Keratinocyte (primary cell): ENCODE measurements at regions not wholly inside any gene's neighbourhood (a gene's known extent, or its start where the extent isn't known, plus 50 kb on each side); places are given as distances from the start of the nearest gene placed in this dataset.

ENCODE experiments used
- DNase-seq: peaks from one replicate; pipeline ENCODE4 v3.0.0-alpha.2; 2011; ENCODE audit warnings: low read depth, missing footprints, low spot score
- FAIRE-seq: peaks from 2 replicates; lab custom pipeline; 2011; peaks lifted over from hg19 to GRCh38; lab: Jason Lieb, UNC
- H2AFZ ChIP-seq: 2 replicates; pipeline ENCODE4 v1.6.0; 2012; ENCODE audit warnings: low read length, control low read depth, inconsistent platforms; ENCODE audit not compliant: control insufficient read depth
- H3K27ac ChIP-seq: 2 replicates; pipeline ENCODE4 v1.5.1; 2011; ENCODE audit warnings: low read length; ENCODE audit not compliant: control insufficient read depth, insufficient read depth
- H3K27me3 ChIP-seq: 3 replicates; pipeline ENCODE4 v1.6.0; 2011; ENCODE audit warnings: low read length; ENCODE audit not compliant: control insufficient read depth, insufficient read depth; ENCODE audit errors: extremely low read depth
- H3K36me3 ChIP-seq, 2 experiments: 2 replicates in 1 of 2; 3 replicates in 1 of 2; pipeline ENCODE4 v1.5.1; 2011; ENCODE audit warnings: low read length in 2 of 2, mild to moderate bottlenecking in 1 of 2; ENCODE audit not compliant: control insufficient read depth in 2 of 2, insufficient read depth in 2 of 2; ENCODE audit errors: extremely low read depth in 1 of 2
- H3K4me1 ChIP-seq: 3 replicates; pipeline ENCODE4 v1.5.1; 2011; ENCODE audit warnings: low read length; ENCODE audit not compliant: control insufficient read depth, insufficient read depth; ENCODE audit errors: extremely low read depth
- H3K4me2 ChIP-seq: 3 replicates; pipeline ENCODE4 v1.6.0; 2011; ENCODE audit warnings: low read depth, low read length; ENCODE audit not compliant: control insufficient read depth, insufficient read depth; ENCODE audit errors: extremely low read depth
- H3K4me3 ChIP-seq, 3 experiments: fragments of 200-600 bp in 1 of 3; sonication (generic) in 1 of 3; 2 replicates in 2 of 3; 3 replicates in 1 of 3; pipeline ENCODE4 v1.5.1; 2011 to 2016; ENCODE audit warnings: low read length in 3 of 3, mild to moderate bottlenecking in 3 of 3, control low read depth in 2 of 3, inconsistent platforms in 1 of 3, low read depth in 1 of 3, mixed read lengths in 1 of 3, mixed run types in 1 of 3, moderate library complexity in 1 of 3; ENCODE audit not compliant: control insufficient read depth in 2 of 3, insufficient read depth in 2 of 3; ENCODE audit errors: extremely low read depth in 1 of 3
- H3K79me2 ChIP-seq: 2 replicates; pipeline ENCODE4 v1.6.0; 2012; ENCODE audit warnings: low read length; ENCODE audit not compliant: control insufficient read depth, insufficient read depth
- H3K9ac ChIP-seq: 3 replicates; pipeline ENCODE4 v1.6.0; 2011; ENCODE audit warnings: low read length; ENCODE audit not compliant: control insufficient read depth, insufficient read depth; ENCODE audit errors: extremely low read depth
- H3K9me1 ChIP-seq: 3 replicates; pipeline ENCODE4 v1.6.0; 2011; ENCODE audit warnings: low read length; ENCODE audit not compliant: control insufficient read depth, insufficient read depth; ENCODE audit errors: extremely low read depth
- H3K9me3 ChIP-seq: 2 replicates; pipeline ENCODE4 v1.5.1; 2012; ENCODE audit warnings: low read depth, low read length; ENCODE audit not compliant: control insufficient read depth
- H4K20me1 ChIP-seq: 3 replicates; pipeline ENCODE4 v1.6.0; 2011; ENCODE audit warnings: low read length; ENCODE audit not compliant: control insufficient read depth, insufficient read depth; ENCODE audit errors: extremely low read depth
- CTCF ChIP-seq, 3 experiments: IDR thresholded peaks in 1 of 3; conservative IDR thresholded peaks in 1 of 3; optimal IDR thresholded peaks in 1 of 3; 2 replicates in 2 of 3; 3 replicates in 1 of 3; pipeline versions ENCODE3 to v1.5.1; 2011; ENCODE audit warnings: low read length in 3 of 3, mild to moderate bottlenecking in 3 of 3, moderate library complexity in 2 of 3, control low read depth in 1 of 3, inconsistent platforms in 1 of 3; ENCODE audit not compliant: insufficient read depth in 2 of 3; ENCODE audit errors: extremely low read depth in 1 of 3
- EZH2 ChIP-seq: IDR thresholded peaks from one replicate; pipeline ENCODE4 v1.6.1; 2012; ENCODE audit warnings: inconsistent platforms, mild to moderate bottlenecking, low read length, moderate library complexity
- dilution Hi-C: fragments of 300-500 bp; cut with MboI; formaldehyde crosslinking; loops from one replicate; pipeline ENCODE4 v1.7.0; 2020; ENCODE audit warnings: low sequenced_read_pairs; ENCODE audit not compliant: extremely low pct_ligation_motif_present

- Histone ChIP-seq H3K27ac (no peak overlapping the region), H3K4me1 (peaks cover 6% of the 10 kb centered on the region), H3K9me3 (no peaks in the 10 kb centered on the region), H3K4me3 (no peak overlapping the region), H2AFZ (no peak overlapping the region), H3K9ac (no peak overlapping the region), H3K9me1 (no peaks in the 10 kb centered on the region), H3K79me2 (no peaks in the 10 kb centered on the region), H3K36me3 (no peaks in the 10 kb centered on the region), H3K27me3 (no peaks in the 10 kb centered on the region), H3K4me2 (no peak overlapping the region), H4K20me1 (no peaks in the 10 kb centered on the region)
- dilution Hi-C loops = no loop called here
- no peak for FAIRE-seq
- no peak for DNase-seq
- TF ChIP-seq EZH2 = no peak
- no peak for TF ChIP-seq CTCF (optimal IDR thresholded peaks at IDR 0.05 in 1 of 3, IDR thresholded peaks at IDR 0.05 in 1 of 3, conservative IDR thresholded peaks at IDR 0.05 in 1 of 3; ENCODE audit: extremely low read depth in 1 of 3, insufficient read depth in 2 of 3, low read length in 3 of 3)
Observed at GRCh38 chr12:74945771-74946198, 263.9 kb downstream of the KCNC2 start.

GRCh38 chr12:74953697-74954096, 255.9 kb downstream of the KCNC2 start:
- Histone ChIP-seq H3K9ac (no peak overlapping the region), H3K79me2 (no peaks in the 10 kb centered on the region), H3K36me3 (no peaks in the 10 kb centered on the region), H3K9me3 (no peaks in the 10 kb centered on the region), H3K4me2 (no peak overlapping the region), H3K4me1 (no peaks in the 10 kb centered on the region), H3K4me3 (no peak overlapping the region), H4K20me1 (no peaks in the 10 kb centered on the region), H2AFZ (no peak overlapping the region), H3K27ac (no peak overlapping the region), H3K9me1 (no peaks in the 10 kb centered on the region), H3K27me3 (no peaks in the 10 kb centered on the region)
- DNase-seq (no peak), FAIRE-seq (no peak)
- dilution Hi-C loops = no loop called here
- TF ChIP-seq CTCF (optimal IDR thresholded peaks at IDR 0.05 in 1 of 3, IDR thresholded peaks at IDR 0.05 in 1 of 3, conservative IDR thresholded peaks at IDR 0.05 in 1 of 3; ENCODE audit: extremely low read depth in 1 of 3, insufficient read depth in 2 of 3, low read length in 3 of 3) (no peak), EZH2 (no peak)
